A549 (cell line): ENCODE measurements at regions not wholly inside any gene's neighbourhood (a gene's known extent, or its start where the extent isn't known, plus 50 kb on each side); places are given as distances from the start of the nearest gene placed in this dataset.

Source experiments
- ATAC-seq, 2 experiments: fragments of 200-7000 bp in 1 of 2; fragments of >200 bp in 1 of 2; cut with Nextera tagmentation in 1 of 2; cut with Tn5 transposase in 1 of 2; 3 replicates each; pipeline versions ENCODE4 v1.8.0 to v1.9.1; 2018 to 2020; ENCODE audit warnings: mild to moderate bottlenecking in 1 of 2, moderate library complexity in 1 of 2
- CTCF ChIA-PET: fragments of 300-600 bp; sonication (Branson Sonifier 250); formaldehyde crosslinking; extraction: SDS; loops from one replicate; lab custom pipeline; 2021; ENCODE audit warnings: antibody characterized with exemption, inconsistent platforms; lab: Yijun Ruan, JAX
- POLR2A ChIA-PET: fragments of 350-600 bp; formaldehyde crosslinking; extraction: SDS; loops from one replicate; lab custom pipeline; 2021; ENCODE audit warnings: antibody characterized with exemption, inconsistent platforms; lab: Yijun Ruan, JAX
- DNase-seq, 2 experiments: peaks; one replicate each; pipeline versions ENCODE4 v3.0.0 to v3.0.0-alpha.2; 2011 to 2016; ENCODE audit warnings: low read depth in 1 of 2, low spot score in 1 of 2
- FAIRE-seq: peaks from 2 replicates; lab custom pipeline; 2011; peaks lifted over from hg19 to GRCh38; lab: Jason Lieb, UNC
- H3K27ac ChIP-seq, 2 experiments: fragments of >200 bp; sonication (Bioruptor Twin); formaldehyde crosslinking; 3 replicates each; pipeline ENCODE4 v1.5.1; 2016 to 2017
- H3K4me1 ChIP-seq: fragments of >200 bp; sonication (Bioruptor Twin); formaldehyde crosslinking; 3 replicates; pipeline ENCODE4 v1.6.1; 2016
- H3K4me2 ChIP-seq: fragments of >200 bp; sonication (Bioruptor Twin); formaldehyde crosslinking; 3 replicates; pipeline ENCODE4 v1.6.1; 2016
- H3K4me3 ChIP-seq: fragments of >200 bp; sonication (Bioruptor Twin); formaldehyde crosslinking; 3 replicates; pipeline ENCODE4 v1.5.1; 2016
- H3K9me3 ChIP-seq: fragments of >200 bp; sonication (Bioruptor Twin); formaldehyde crosslinking; 3 replicates; pipeline ENCODE4 v1.6.1; 2016
- ATOH8 ChIP-seq: fragments of 250-450 bp; sonication (Bioruptor Pico); IDR thresholded peaks from 2 replicates; pipeline ENCODE4 v1.5.0; 2020; ENCODE audit warnings: low read depth, mild to moderate bottlenecking, moderate library complexity
- BHLHE40 ChIP-seq: IDR thresholded peaks from 2 replicates; pipeline ENCODE4 v1.6.1; 2012; ENCODE audit warnings: low read depth, low read length, inconsistent platforms
- CBX2 ChIP-seq: fragments of 200-600 bp; sonication (generic); IDR thresholded peaks from 2 replicates; pipeline ENCODE4 v1.6.1; 2016; ENCODE audit warnings: low read depth, mild to moderate bottlenecking, borderline replicate concordance
- CBX8 ChIP-seq: fragments of 200-600 bp; sonication (generic); IDR thresholded peaks from 2 replicates; pipeline ENCODE4 v1.6.1; 2016
- CTCF ChIP-seq: fragments of >200 bp; sonication (Bioruptor Twin); formaldehyde crosslinking; IDR thresholded peaks from 3 replicates; pipeline ENCODE4 v1.5.1; 2016
- ESRRA ChIP-seq: fragments of 150-350 bp; IDR thresholded peaks from 2 replicates; pipeline ENCODE4 v1.6.1; 2014; ENCODE audit warnings: mild to moderate bottlenecking, low read length, borderline replicate concordance
- HES2 ChIP-seq: fragments of >200 bp; sonication (Bioruptor Twin); formaldehyde crosslinking; IDR thresholded peaks from 2 replicates; pipeline ENCODE4 v1.6.1; 2016
- HOXB5 ChIP-seq: fragments of 250-450 bp; sonication (Bioruptor Pico); IDR thresholded peaks from 2 replicates; pipeline ENCODE4 v1.5.0; 2020; ENCODE audit warnings: mild to moderate bottlenecking, moderate library complexity
- KDM5A ChIP-seq: fragments of 200-600 bp; sonication (generic); IDR thresholded peaks from 2 replicates; pipeline ENCODE4 v1.6.1; 2016; ENCODE audit warnings: antibody characterized with exemption, mild to moderate bottlenecking
- MAZ ChIP-seq: fragments of 150-350 bp; IDR thresholded peaks from 2 replicates; pipeline ENCODE4 v1.6.1; 2014; ENCODE audit warnings: antibody characterized with exemption, low read depth, low read length, borderline replicate concordance
- NPAS2 ChIP-seq: fragments of 250-450 bp; sonication (Bioruptor Pico); IDR thresholded peaks from 2 replicates; pipeline ENCODE4 v1.8.0; 2022; ENCODE audit warnings: mild to moderate bottlenecking, moderate library complexity, borderline replicate concordance
- NR3C1 ChIP-seq: fragments of >200 bp; sonication (Bioruptor Twin); formaldehyde crosslinking; IDR thresholded peaks from 3 replicates; pipeline ENCODE4 v1.6.1; 2017
- PBX3 ChIP-seq: IDR thresholded peaks from 2 replicates; pipeline ENCODE4 v1.6.1; 2012
- POLR2A ChIP-seq: IDR thresholded peaks from 2 replicates; pipeline ENCODE4 v1.6.1; 2012; ENCODE audit warnings: mild to moderate bottlenecking, low read length
- POLR2AphosphoS2 ChIP-seq: conservative IDR thresholded peaks from 2 replicates; pipeline ENCODE4 v1.6.1; 2012; ENCODE audit warnings: low read length, improper control_type of control experiment, inconsistent platforms
- RARB ChIP-seq: fragments of 250-450 bp; sonication (Bioruptor Pico); IDR thresholded peaks from 2 replicates; pipeline ENCODE4 v1.8.0; 2021; ENCODE audit warnings: mild to moderate bottlenecking, moderate library complexity
- RNF2 ChIP-seq: fragments of 200-600 bp; sonication (generic); IDR thresholded peaks from 2 replicates; pipeline ENCODE4 v1.6.1; 2016; ENCODE audit warnings: low read depth, mild to moderate bottlenecking, antibody characterized with exemption, moderate library complexity, borderline replicate concordance
- TFCP2L1 ChIP-seq: fragments of 250-450 bp; sonication (Bioruptor Pico); IDR thresholded peaks from 2 replicates; pipeline ENCODE4 v1.5.0; 2021; ENCODE audit warnings: mild to moderate bottlenecking
- USF2 ChIP-seq: fragments of 450-650 bp; IDR thresholded peaks from 2 replicates; pipeline ENCODE4 v1.6.1; 2014; ENCODE audit warnings: antibody characterized with exemption
- ZC3H11A ChIP-seq: fragments of 450-650 bp; IDR thresholded peaks from 2 replicates; pipeline ENCODE4 v1.6.1; 2014; ENCODE audit warnings: antibody characterized with exemption, mild to moderate bottlenecking
- ZNF302 ChIP-seq: fragments of 250-450 bp; sonication (Bioruptor Pico); IDR thresholded peaks from 2 replicates; pipeline ENCODE4 v1.9.0; 2021; ENCODE audit warnings: inconsistent platforms, mild to moderate bottlenecking, moderate library complexity
- ZSCAN20 ChIP-seq: fragments of 250-450 bp; sonication (Bioruptor Pico); IDR thresholded peaks from 2 replicates; pipeline ENCODE4 v1.8.0; 2022; ENCODE audit warnings: mild to moderate bottlenecking, moderate library complexity
- WGBS: methylation state at CpG from one replicate; pipeline ENCODE4 v1.1.6; 2017; ENCODE audit errors: missing lambda C conversion rate; 5-methylcytosine and 5-hydroxymethylcytosine counted together

GRCh38 chr22:47633111-47633510 lies 870.7 kb downstream of the TBC1D22A start (continued):
- no peak for TF ChIP-seq MAZ

GRCh38 chr22:47632701-47633100 lies 870.3 kb downstream of the TBC1D22A start:
- Histone ChIP-seq H3K4me3 (no peak overlapping the region), H3K9me3 (0 out of 3 replicates have a peak, but pooled peaks cover 4% of the 10 kb centered on the region), H3K27ac (no peak overlapping the region), H3K4me2 (no peak overlapping the region), H3K4me1 (no peaks in the 10 kb centered on the region)
- FAIRE-seq: no peak
- DNase-seq: no peak
- TF ChIP-seq POLR2AphosphoS2: no peak
- no peak for TF ChIP-seq RNF2
- no peak for TF ChIP-seq ZNF302 (CRISPR knock-in tag)
- TF ChIP-seq, all 56 proteins: peak for 0
- no peak for ATAC-seq
- CTCF ChIA-PET: interaction anchor here (0.6 kb wide), 1 partner anchor 287 kb away, joined by 3 read pairs; no protein-coding TSS in a partner anchor
- WGBS: 45% methylated on average over 9 of the region's 10 CpGs
- POLR2A ChIA-PET: no interaction called here

- Histone ChIP-seq H3K4me2 (no peak overlapping the region), H3K27ac (no peak overlapping the region), H3K4me3 (no peak overlapping the region), H3K4me1 (no peaks in the 10 kb centered on the region), H3K9me3 (no peaks in the 10 kb centered on the region)
- 69% methylated on average over 31 of the region's 31 CpGs for WGBS
- no peak for ATAC-seq
- POLR2A ChIA-PET: no interaction called here
- CTCF ChIA-PET: no interaction called here
- no peak for DNase-seq
- no peak for FAIRE-seq
- TF ChIP-seq ESRRA: no peak
- no peak for TF ChIP-seq CBX2
Observed at GRCh38 chr22:47631571-47632102, 869.2 kb downstream of the TBC1D22A start.

- Histone ChIP-seq H3K4me3 (no peak overlapping the region), H3K27ac (no peak overlapping the region), H3K9me3 (no peaks in the 10 kb centered on the region), H3K4me2 (no peak overlapping the region), H3K4me1 (no peaks in the 10 kb centered on the region)
- no peak for ATAC-seq
- POLR2A ChIA-PET: no interaction called here
- TF ChIP-seq CTCF (no peak), ZSCAN20 (CRISPR knock-in tag) (no peak), HOXB5 (no peak), ATOH8 (CRISPR knock-in tag) (no peak)
- 56% methylated on average over 20 of the region's 22 CpGs for WGBS
- FAIRE-seq: no peak
- DNase-seq: no peak
- CTCF ChIA-PET: no interaction called here
Observed at GRCh38 chr22:47630741-47631534, 868.5 kb downstream of the TBC1D22A start.

- Histone ChIP-seq H3K4me2 (no peak overlapping the region), H3K4me1 (no peaks in the 10 kb centered on the region), H3K27ac (no peak overlapping the region), H3K4me3 (no peak overlapping the region), H3K9me3 (no peaks in the 10 kb centered on the region)
- WGBS: 46% methylated on average over 7 of the region's 11 CpGs
- ChIA-PET CTCF (no interaction called here), POLR2A (no interaction called here)
- no peak for DNase-seq
- ATAC-seq: no peak
- FAIRE-seq: no peak
- TF ChIP-seq NPAS2 (no peak), HES2 (no peak), CBX2 (no peak), POLR2A (no peak), TFCP2L1 (CRISPR knock-in tag) (no peak), NR3C1 (no peak), PBX3 (no peak), ZC3H11A (no peak), BHLHE40 (no peak), POLR2AphosphoS2 (no peak), KDM5A (no peak), USF2 (no peak), CBX8 (no peak), RARB (CRISPR knock-in tag) (no peak)
Observed at GRCh38 chr22:47629791-47630655, 867.6 kb downstream of the TBC1D22A start.
